Hematopoietic multipotent progenitor cell treated with erythropoietin and hydrocortisone succinate and interleukin-3 and kit ligand, for 4 days (in vitro differentiated cells): ENCODE measurements at regions not wholly inside any gene's neighbourhood (a gene's known extent, or its start where the extent isn't known, plus 50 kb on each side); places are given as distances from the start of the nearest gene placed in this dataset.
"Not testable (repeated sequence)": the region's sequence is repeated elsewhere in the genome, so short reads cannot be mapped to it uniquely, and the experiment has no call there.

Experiments
- DNase-seq: peaks from one replicate; pipeline ENCODE4 v3.0.0-alpha.2; 2015

GRCh38 chr22:34608540-34609115 is 457.3 kb upstream of the ISX start:
- no peak for DNase-seq

- DNase-seq: no peak
Measured at GRCh38 chr22:34609646-34610045, 456.3 kb upstream of the ISX start.

GRCh38 chr22:34620161-34620560 is 445.8 kb upstream of the ISX start:
- no peak for DNase-seq

GRCh38 chr22:34620832-34621231 is 445.1 kb upstream of the ISX start:
- no peak for DNase-seq

- no peak for DNase-seq
Measured at GRCh38 chr22:34622602-34623001, 443.4 kb upstream of the ISX start.

GRCh38 chr22:34623580-34623979 is 442.4 kb upstream of the ISX start:
- DNase-seq: no peak

- not testable (repeated sequence) for DNase-seq
Measured at GRCh38 chr22:34625892-34626291, 440.1 kb upstream of the ISX start.

- DNase-seq: no peak
Measured at GRCh38 chr22:34638128-34638527, 427.8 kb upstream of the ISX start.

- no peak for DNase-seq
Measured at GRCh38 chr22:34639911-34640310, 426.0 kb upstream of the ISX start.

GRCh38 chr22:34645375-34645774 is 420.6 kb upstream of the ISX start:
- no peak for DNase-seq

GRCh38 chr22:34669001-34669400 is 397.0 kb upstream of the ISX start:
- DNase-seq: no peak

- not testable (repeated sequence) for DNase-seq
Measured at GRCh38 chr22:34683031-34683430, 382.9 kb upstream of the ISX start.

- not testable (repeated sequence) for DNase-seq
Measured at GRCh38 chr22:34684278-34684677, 381.7 kb upstream of the ISX start.

- DNase-seq: no peak
Measured at GRCh38 chr22:34687116-34687515, 378.8 kb upstream of the ISX start.

- DNase-seq: no peak
Measured at GRCh38 chr22:34688825-34689224, 377.1 kb upstream of the ISX start.

GRCh38 chr22:34696557-34696956 is 369.4 kb upstream of the ISX start:
- DNase-seq: peak; percentile 40

- DNase-seq: no peak
Measured at GRCh38 chr22:34702279-34702678, 363.7 kb upstream of the ISX start.

- DNase-seq: no peak
Measured at GRCh38 chr22:34709641-34710040, 356.3 kb upstream of the ISX start.

- DNase-seq: no peak
Measured at GRCh38 chr22:34722901-34723300, 343.1 kb upstream of the ISX start.

- DNase-seq: no peak
Measured at GRCh38 chr22:34736081-34736480, 329.9 kb upstream of the ISX start.

- DNase-seq: no peak
Measured at GRCh38 chr22:34738661-34739400, 327.1 kb upstream of the ISX start.

GRCh38 chr22:34743110-34743751 is 322.7 kb upstream of the ISX start:
- DNase-seq: no peak

- DNase-seq: no peak
Measured at GRCh38 chr22:34760276-34761008, 305.5 kb upstream of the ISX start.

- DNase-seq: no peak
Measured at GRCh38 chr22:34761111-34761510, 304.8 kb upstream of the ISX start.
